ENCODE measurements at regions not wholly inside any gene's neighbourhood (a gene's known extent, or its start where the extent isn't known, plus 50 kb on each side); places are given as distances from the start of the nearest gene placed in this dataset.
"Not testable (repeated sequence)": the region's sequence is repeated elsewhere in the genome, so short reads cannot be mapped to it uniquely, and the experiment has no call there.

GRCh38 chr18:10356999-10357398 lies 97.4 kb upstream of the APCDD1 start:
- not testable (repeated sequence) for TF ChIP-seq CTCF (IDR thresholded peaks at IDR 0.05; ENCODE audit: poor library complexity); EZH2 (IDR thresholded peaks at IDR 0.05; ENCODE audit: borderline replicate concordance)

Data from hepatocyte (in vitro differentiated cells).